ENCODE measurements at regions not wholly inside any gene's neighbourhood (a gene's known extent, or its start where the extent isn't known, plus 50 kb on each side); places are given as distances from the start of the nearest gene placed in this dataset.

GRCh38 chr1:208387908-208388811 is 144.0 kb upstream of the PLXNA2 start:
- no peak overlapping the region for H3K4me3 ChIP-seq (ENCODE audit: low read depth, low read length)
- TF ChIP-seq CTCF (IDR thresholded peaks at IDR 0.05; ENCODE audit: low read depth, low read length, missing control alignments), result no peak
- no peak for DNase-seq (ENCODE audit: low read depth)

- DNase-seq (ENCODE audit: low read depth), result no peak
- no peak overlapping the region for H3K4me3 ChIP-seq (ENCODE audit: low read depth, low read length)
- no peak for TF ChIP-seq CTCF (IDR thresholded peaks at IDR 0.05; ENCODE audit: low read depth, low read length, missing control alignments)
Measured at GRCh38 chr1:208393416-208393815, 149.2 kb upstream of the PLXNA2 start.

GRCh38 chr1:208393826-208394225 is 149.6 kb upstream of the PLXNA2 start:
- TF ChIP-seq CTCF (IDR thresholded peaks at IDR 0.05; ENCODE audit: low read depth, low read length, missing control alignments), result no peak
- DNase-seq (ENCODE audit: low read depth), result no peak
- H3K4me3 ChIP-seq (ENCODE audit: low read depth, low read length), result no peak overlapping the region

- no peak for TF ChIP-seq CTCF (IDR thresholded peaks at IDR 0.05; ENCODE audit: low read depth, low read length, missing control alignments)
- DNase-seq (ENCODE audit: low read depth), result no peak
- no peak overlapping the region for H3K4me3 ChIP-seq (ENCODE audit: low read depth, low read length)
Measured at GRCh38 chr1:208397286-208397685, 153.1 kb upstream of the PLXNA2 start.

- no peak overlapping the region for H3K4me3 ChIP-seq (ENCODE audit: low read depth, low read length)
- no peak for DNase-seq (ENCODE audit: low read depth)
- no peak for TF ChIP-seq CTCF (IDR thresholded peaks at IDR 0.05; ENCODE audit: low read depth, low read length, missing control alignments)
Measured at GRCh38 chr1:208405014-208405413, 160.8 kb upstream of the PLXNA2 start.

GRCh38 chr1:208409176-208409575 is 165.0 kb upstream of the PLXNA2 start:
- no peak for DNase-seq (ENCODE audit: low read depth)
- H3K4me3 ChIP-seq (ENCODE audit: low read depth, low read length), result no peak overlapping the region
- TF ChIP-seq CTCF (IDR thresholded peaks at IDR 0.05; ENCODE audit: low read depth, low read length, missing control alignments), result no peak

- no peak overlapping the region for H3K4me3 ChIP-seq (ENCODE audit: low read depth, low read length)
- DNase-seq (ENCODE audit: low read depth), result no peak
- TF ChIP-seq CTCF (IDR thresholded peaks at IDR 0.05; ENCODE audit: low read depth, low read length, missing control alignments), result no peak
Measured at GRCh38 chr1:208410409-208410808, 166.2 kb upstream of the PLXNA2 start.
